Vagina (tissue), 2 donors: ENCODE measurements at regions not wholly inside any gene's neighbourhood (a gene's known extent, or its start where the extent isn't known, plus 50 kb on each side); places are given as distances from the start of the nearest gene placed in this dataset.

Experiments used
- DNase-seq, 2 donors: peaks; one replicate each; pipeline ENCODE4 v3.0.0-alpha.2; 2017; ENCODE audit errors: extremely low spot score in 2 of 2
- H3K27ac ChIP-seq: fragments of 200-600 bp; sonication (generic); one replicate; pipeline ENCODE4 v1.5.1; 2019
- H3K27me3 ChIP-seq: fragments of 200-600 bp; sonication (generic); one replicate; pipeline ENCODE4 v1.5.1; 2019
- H3K36me3 ChIP-seq, 2 donors: fragments of 200-600 bp; sonication (generic); one replicate each; pipeline ENCODE4 v1.5.1; 2017 to 2019
- H3K4me1 ChIP-seq: fragments of 200-600 bp; sonication (generic); one replicate; pipeline ENCODE4 v1.5.1; 2019
- H3K4me3 ChIP-seq, 2 donors: fragments of 200-600 bp; sonication (generic); 1 replicate in 1 of 2; 2 replicates in 1 of 2; pipeline ENCODE4 v1.5.1; 2016 to 2019
- H3K9me3 ChIP-seq: fragments of 200-600 bp; sonication (generic); one replicate; pipeline ENCODE4 v1.5.1; 2019
- CTCF ChIP-seq, 3 experiments: fragments of 450-650 bp in 2 of 3; fragments of 200-600 bp in 1 of 3; sonication (generic) in 1 of 3; IDR thresholded peaks; one replicate each; pipeline ENCODE4 v1.5.1; 2017 to 2019; ENCODE audit warnings: antibody characterized with exemption in 3 of 3, mild to moderate bottlenecking in 2 of 3, moderate library complexity in 2 of 3
- POLR2A ChIP-seq, 2 donors: fragments of 450-650 bp; IDR thresholded peaks; one replicate each; pipeline ENCODE4 v1.6.1; 2017; ENCODE audit warnings: antibody characterized with exemption in 2 of 2, mild to moderate bottlenecking in 2 of 2, moderate library complexity in 2 of 2
- POLR2AphosphoS5 ChIP-seq, 2 donors: sonication (generic); formaldehyde crosslinking; IDR thresholded peaks; one replicate each; pipeline ENCODE4 v1.9.0; 2017; ENCODE audit warnings: antibody characterized with exemption in 2 of 2, mild to moderate bottlenecking in 2 of 2, low read depth in 1 of 2; ENCODE audit not compliant: insufficient read depth in 1 of 2
- intact Hi-C: fragments of 100-400 bp; cut with DNase I; formaldehyde crosslinking; loops from one replicate; pipeline ENCODE4 v1.15.1; 2023

- intact Hi-C loops: no loop called here
- TF ChIP-seq CTCF (IDR thresholded peaks at IDR 0.05): no peak
- TF ChIP-seq POLR2A (IDR thresholded peaks at IDR 0.05): no peak
- no peak for TF ChIP-seq POLR2AphosphoS5 (IDR thresholded peaks at IDR 0.05; ENCODE audit: insufficient read depth in 1 of 2, low read depth in 1 of 2)
- Histone ChIP-seq H3K27ac (no peak overlapping the region), H3K4me1 (no peaks in the 10 kb centered on the region), H3K4me3 (no peak overlapping the region), H3K27me3 (no peaks in the 10 kb centered on the region), H3K9me3 (no peaks in the 10 kb centered on the region), H3K36me3 (no peaks in the 10 kb centered on the region)
- DNase-seq: no peak
Observed at GRCh38 chr17:13420418-13420826, 181.3 kb downstream of the HS3ST3A1 start.

GRCh38 chr17:13419676-13420075, 182.1 kb downstream of the HS3ST3A1 start:
- no peaks in the 10 kb centered on the region for H3K9me3 ChIP-seq
- no peak for DNase-seq
- TF ChIP-seq POLR2AphosphoS5 (IDR thresholded peaks at IDR 0.05; ENCODE audit: insufficient read depth in 1 of 2, low read depth in 1 of 2): no peak
- TF ChIP-seq POLR2A (IDR thresholded peaks at IDR 0.05): no peak
- no peak for TF ChIP-seq CTCF (IDR thresholded peaks at IDR 0.05)
- H3K4me3 ChIP-seq: no peak overlapping the region
- no peak overlapping the region for H3K27ac ChIP-seq
- H3K4me1 ChIP-seq: no peaks in the 10 kb centered on the region
- intact Hi-C loops: no loop called here
- no peaks in the 10 kb centered on the region for H3K27me3 ChIP-seq
- no peaks in the 10 kb centered on the region for H3K36me3 ChIP-seq

GRCh38 chr17:13418891-13419290, 182.8 kb downstream of the HS3ST3A1 start:
- H3K9me3 ChIP-seq: no peaks in the 10 kb centered on the region
- H3K4me3 ChIP-seq: no peak overlapping the region
- TF ChIP-seq CTCF (IDR thresholded peaks at IDR 0.05): no peak
- no peak for TF ChIP-seq POLR2AphosphoS5 (IDR thresholded peaks at IDR 0.05; ENCODE audit: insufficient read depth in 1 of 2, low read depth in 1 of 2)
- TF ChIP-seq POLR2A (IDR thresholded peaks at IDR 0.05): no peak
- no peaks in the 10 kb centered on the region for H3K27me3 ChIP-seq
- intact Hi-C loops: no loop called here
- H3K4me1 ChIP-seq: no peaks in the 10 kb centered on the region
- H3K27ac ChIP-seq: no peak overlapping the region
- H3K36me3 ChIP-seq: no peaks in the 10 kb centered on the region
- no peak for DNase-seq

GRCh38 chr17:13417381-13417950, 184.3 kb downstream of the HS3ST3A1 start:
- Histone ChIP-seq H3K27me3 (no peaks in the 10 kb centered on the region), H3K9me3 (no peaks in the 10 kb centered on the region)
- DNase-seq: no peak

More at GRCh38 chr17:13417381-13417950, 184.3 kb downstream of the HS3ST3A1 start:
- intact Hi-C loops: no loop called here
- no peaks in the 10 kb centered on the region for H3K36me3 ChIP-seq
- no peak overlapping the region for H3K4me3 ChIP-seq
- H3K4me1 ChIP-seq: no peaks in the 10 kb centered on the region
- no peak overlapping the region for H3K27ac ChIP-seq
- TF ChIP-seq CTCF (IDR thresholded peaks at IDR 0.05) (no peak), POLR2AphosphoS5 (IDR thresholded peaks at IDR 0.05; ENCODE audit: insufficient read depth in 1 of 2, low read depth in 1 of 2) (no peak)
